GM18867 (cell line): ENCODE measurements at regions not wholly inside any gene's neighbourhood (a gene's known extent, or its start where the extent isn't known, plus 50 kb on each side); places are given as distances from the start of the nearest gene placed in this dataset.

Experiments used
- ATAC-seq: cut with Tn5 transposase; IDR thresholded peaks from one replicate; pipeline ENCODE4 v1.9.1; 2021; ENCODE audit warnings: mild to moderate bottlenecking, moderate library complexity; ENCODE audit not compliant: unreplicated experiment

DNA sequence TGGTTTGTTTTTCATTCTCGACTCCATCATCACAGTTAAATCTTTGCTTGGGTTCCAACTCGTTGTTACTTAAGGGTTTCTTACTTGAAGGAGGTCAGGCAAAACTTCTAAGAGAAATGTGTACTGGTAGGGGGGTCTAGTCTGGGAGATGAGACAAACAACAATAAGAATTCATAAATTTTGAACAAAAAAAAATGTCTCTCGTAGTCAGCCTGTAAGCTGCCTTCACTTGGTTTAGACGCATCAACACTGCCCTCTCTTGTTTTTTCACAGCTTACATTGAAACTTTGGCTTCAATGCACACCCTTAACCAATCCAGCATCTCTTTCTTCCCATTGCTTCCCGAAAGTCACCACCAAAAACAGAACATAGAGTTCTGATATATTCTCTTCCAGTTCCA is 576.4 kb upstream of the PIK3C3 start:
- ATAC-seq = no peak

GRCh38 chr18:41373612-41374011 is 581.4 kb upstream of the PIK3C3 start:
- ATAC-seq = no peak

- ATAC-seq = no peak
Observed at GRCh38 chr18:41372046-41372665, 582.9 kb upstream of the PIK3C3 start.

GRCh38 chr18:41371156-41372045 is 583.6 kb upstream of the PIK3C3 start:
- ATAC-seq = no peak

GRCh38 chr18:41370740-41371139 is 584.3 kb upstream of the PIK3C3 start:
- no peak for ATAC-seq

- no peak for ATAC-seq
Observed at GRCh38 chr18:41357708-41358107, 597.3 kb upstream of the PIK3C3 start.

DNA sequence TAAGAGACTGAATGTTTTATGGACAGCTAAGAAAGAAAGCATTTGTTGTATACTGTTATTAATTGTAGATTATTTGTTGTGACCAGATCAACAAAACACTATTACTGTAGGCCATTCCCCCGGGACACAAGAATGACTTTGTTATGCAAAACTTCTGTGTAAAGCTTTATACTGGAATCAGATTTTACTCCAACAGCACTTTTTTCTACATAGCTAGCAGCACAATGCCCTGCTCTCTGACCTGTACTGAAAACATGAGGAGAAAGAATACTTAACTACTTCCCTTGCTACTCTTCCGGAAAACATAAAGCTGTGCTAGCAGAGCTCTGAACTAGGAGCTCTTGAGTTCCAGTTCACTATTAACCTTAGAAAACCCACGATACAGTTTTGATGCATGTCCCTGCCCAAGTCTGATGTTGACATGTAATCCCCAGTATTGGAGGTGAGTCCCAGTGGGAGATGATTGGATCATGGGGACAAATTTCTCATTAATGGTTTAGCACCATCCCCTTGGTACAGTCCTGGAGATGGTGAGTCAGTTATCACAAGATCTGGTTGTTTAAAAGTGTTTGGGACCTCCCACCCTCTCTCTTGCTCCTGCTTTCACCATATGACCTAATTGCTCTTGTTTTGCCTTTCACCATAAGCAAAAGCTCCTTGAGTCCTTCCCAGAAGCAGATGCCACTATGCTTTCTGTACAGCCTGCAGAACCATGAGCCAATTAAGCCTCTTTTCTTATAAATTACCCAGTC is 601.1 kb upstream of the PIK3C3 start:
- no peak for ATAC-seq

GRCh38 chr18:41351430-41351829 is 603.6 kb upstream of the PIK3C3 start:
- ATAC-seq = no peak

DNA sequence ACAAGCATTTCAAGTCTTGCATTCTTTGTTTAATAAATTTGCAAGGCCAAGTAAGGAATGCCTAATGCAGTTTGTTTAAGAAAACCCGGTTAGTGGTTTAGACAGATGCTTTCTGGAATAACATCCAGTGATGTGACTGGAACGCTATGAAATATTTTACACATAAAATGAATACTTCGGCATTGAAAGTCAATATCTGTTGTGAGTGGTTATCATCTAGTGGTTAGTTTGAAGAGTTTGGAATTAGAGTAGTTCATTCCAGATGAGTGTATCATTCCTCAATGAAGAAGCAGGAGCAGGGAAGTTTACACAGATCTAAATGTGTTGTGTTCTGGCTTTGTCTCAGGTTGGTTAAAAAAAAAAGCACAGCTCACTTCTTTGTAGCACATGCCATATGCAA is 608.0 kb upstream of the PIK3C3 start:
- ATAC-seq = no peak

GRCh38 chr18:41343808-41344207 is 611.2 kb upstream of the PIK3C3 start:
- no peak for ATAC-seq

DNA sequence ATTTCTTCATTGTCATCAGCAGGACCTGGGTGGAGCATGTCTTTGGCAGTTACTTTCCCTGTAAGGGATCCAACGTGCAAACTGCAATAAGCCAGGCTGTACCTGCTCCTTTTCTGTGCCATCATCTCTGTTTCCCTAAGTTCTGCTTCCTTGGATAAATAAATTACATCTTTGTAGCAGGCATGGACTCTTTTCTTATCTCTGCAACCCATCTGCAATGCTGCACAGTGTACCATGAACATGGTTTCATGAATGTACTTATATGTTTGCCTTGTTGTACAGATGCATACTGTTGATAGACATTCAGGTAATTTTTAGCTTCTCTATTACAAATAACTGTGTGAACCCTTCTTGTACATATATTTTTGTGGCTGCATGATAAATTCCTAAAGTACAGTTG is 616.7 kb upstream of the PIK3C3 start:
- no peak for ATAC-seq

DNA sequence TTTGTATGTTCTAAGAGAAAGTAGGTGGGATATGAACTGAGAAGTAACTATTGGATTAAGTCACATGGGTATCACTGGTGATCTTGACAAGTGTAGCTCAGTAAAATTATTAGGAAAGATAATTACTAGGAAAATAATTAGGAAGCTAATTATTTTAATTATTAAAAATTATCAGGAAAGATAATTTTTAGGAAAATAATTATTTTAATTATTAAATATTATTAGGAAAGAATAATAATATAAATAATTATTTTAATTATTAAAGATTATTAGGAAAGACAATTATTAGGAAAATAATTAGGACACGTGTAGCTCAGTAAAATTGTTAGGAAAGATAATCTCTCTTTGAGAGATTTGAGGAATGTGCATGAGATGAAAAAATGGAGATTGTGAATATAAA is 623.4 kb upstream of the PIK3C3 start:
- no peak for ATAC-seq

DNA sequence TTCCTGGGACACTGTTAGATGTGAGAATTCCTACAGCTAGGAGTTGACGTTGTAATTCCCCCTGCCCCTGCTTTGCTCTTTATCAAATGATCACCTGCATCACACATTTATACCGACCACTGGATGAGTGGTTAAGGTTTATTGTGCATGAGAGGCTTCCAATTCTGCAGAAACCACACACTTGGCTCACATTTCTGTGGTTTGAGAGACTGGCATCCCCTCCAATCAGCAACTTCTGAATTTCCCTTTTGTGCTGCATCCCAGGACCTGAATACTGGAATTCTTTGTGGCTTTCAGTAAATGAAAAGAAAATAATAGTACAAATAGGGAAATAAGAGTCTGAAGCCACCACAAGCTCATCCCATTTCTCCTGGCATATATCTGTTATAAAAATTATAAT is 628.7 kb upstream of the PIK3C3 start:
- ATAC-seq = no peak

- no peak for ATAC-seq
Observed at GRCh38 chr18:41324934-41325333, 630.1 kb upstream of the PIK3C3 start.

GRCh38 chr18:41324020-41324791 is 630.8 kb upstream of the PIK3C3 start:
- no peak for ATAC-seq

GRCh38 chr18:41323044-41323443 is 632.0 kb upstream of the PIK3C3 start:
- no peak for ATAC-seq

- ATAC-seq = no peak
Observed at GRCh38 chr18:41320100-41320499, 634.9 kb upstream of the PIK3C3 start.

DNA sequence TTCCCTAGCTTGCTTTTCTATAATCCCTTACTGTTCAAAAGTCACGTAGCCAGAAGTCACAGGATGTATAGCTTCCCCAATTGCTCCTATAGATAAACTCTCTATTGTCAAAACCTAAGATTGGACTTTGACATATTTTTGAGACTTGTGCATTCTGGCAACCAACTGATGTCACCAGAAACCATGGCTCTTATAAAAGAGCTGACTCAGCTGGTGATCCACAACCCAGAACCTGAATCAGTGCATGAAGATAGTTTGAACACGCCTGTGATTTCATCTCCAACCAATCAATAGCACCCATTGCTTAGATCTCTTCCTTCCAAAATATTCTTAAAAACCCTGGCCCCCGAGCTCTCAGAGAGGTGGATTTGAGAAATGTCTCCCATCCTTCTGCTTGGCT is 639.9 kb upstream of the PIK3C3 start:
- no peak for ATAC-seq

- no peak for ATAC-seq
Observed at GRCh38 chr18:41311571-41312547, 643.2 kb upstream of the PIK3C3 start.

- no peak for ATAC-seq
Observed at GRCh38 chr18:41297740-41298139, 657.3 kb upstream of the PIK3C3 start.
